Left lobe of liver (tissue), 2 donors: ENCODE measurements at regions not wholly inside any gene's neighbourhood (a gene's known extent, or its start where the extent isn't known, plus 50 kb on each side); places are given as distances from the start of the nearest gene placed in this dataset.
"Not testable (repeated sequence)": the region's sequence is repeated elsewhere in the genome, so short reads cannot be mapped to it uniquely, and the experiment has no call there.

ENCODE experiments used
- ATAC-seq: fragments of 200-7000 bp; cut with Tn5 transposase; one replicate; pipeline ENCODE4 v1.9.1; 2020; ENCODE audit warnings: mild to moderate bottlenecking, moderate library complexity
- DNase-seq: peaks from one replicate; pipeline ENCODE4 v3.0.0-alpha.2; 2020; ENCODE audit warnings: low spot score
- donor health status: DM: no; HTN: no; CAD: no; lungs with moderate emphysema.
- donor health status: DM: no; HTN: yes; CAD: no.

DNA sequence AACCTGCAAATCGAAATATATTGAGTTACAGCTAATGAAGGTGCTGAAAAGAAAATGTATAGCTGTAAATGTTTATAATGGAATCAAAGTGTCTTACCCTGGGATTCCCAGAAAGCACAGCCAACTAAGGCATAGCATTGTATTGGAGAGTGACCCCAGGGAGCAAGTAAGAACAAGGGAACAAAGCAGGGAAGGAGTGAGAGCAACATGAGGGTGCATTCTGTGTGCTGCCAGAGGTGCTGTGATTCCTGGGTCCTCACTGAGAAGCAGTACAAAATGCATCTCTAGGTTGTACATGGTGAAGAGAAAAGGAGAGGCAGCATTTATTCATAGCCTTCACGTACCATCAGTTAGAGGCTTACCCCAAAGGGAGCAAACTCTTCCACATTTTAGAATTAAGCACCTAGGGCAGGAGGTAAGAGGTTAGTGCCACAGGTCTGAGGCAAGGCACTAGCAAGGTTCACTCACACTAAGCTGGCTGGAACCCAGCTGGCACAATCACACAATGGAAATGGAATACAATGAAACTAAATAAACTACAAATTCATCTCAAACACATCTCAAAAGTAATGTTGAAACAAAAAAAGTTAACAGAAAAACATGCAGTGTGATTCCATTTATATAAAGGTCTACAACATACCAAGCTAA lies 151.5 kb upstream of the C2CD4B start:
- DNase-seq: no peak
- ATAC-seq: peak; percentile 48

DNA sequence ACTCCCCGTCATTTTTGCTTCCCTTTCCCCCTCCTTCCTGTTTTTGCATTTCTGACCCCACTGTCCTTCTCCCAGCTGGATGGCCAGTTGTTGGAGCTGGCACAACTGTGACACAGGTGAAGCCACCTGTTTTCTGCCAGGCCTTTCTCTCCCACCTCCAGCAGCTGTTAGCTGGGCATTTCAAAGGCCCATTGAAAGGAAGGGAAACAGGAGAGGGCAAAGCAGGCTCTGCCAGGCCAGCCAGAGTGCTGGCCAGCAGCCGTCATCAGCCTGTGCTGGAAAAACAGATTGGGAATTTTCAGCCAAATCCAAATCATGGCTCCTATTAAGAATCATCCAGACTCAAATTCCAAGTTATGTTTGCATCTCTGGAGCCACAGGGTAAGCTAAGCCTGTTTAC lies 155.2 kb upstream of the C2CD4B start:
- ATAC-seq (no peak), DNase-seq (no peak)

GRCh38 chr15:62323353-62323890 lies 158.3 kb upstream of the C2CD4B start:
- ATAC-seq (no peak), DNase-seq (no peak)

- DNase-seq: no peak
- ATAC-seq: no peak
Observed at GRCh38 chr15:62324382-62324781, 159.3 kb upstream of the C2CD4B start.

GRCh38 chr15:62325597-62325996 lies 160.5 kb upstream of the C2CD4B start:
- no peak for DNase-seq
- no peak for ATAC-seq

DNA sequence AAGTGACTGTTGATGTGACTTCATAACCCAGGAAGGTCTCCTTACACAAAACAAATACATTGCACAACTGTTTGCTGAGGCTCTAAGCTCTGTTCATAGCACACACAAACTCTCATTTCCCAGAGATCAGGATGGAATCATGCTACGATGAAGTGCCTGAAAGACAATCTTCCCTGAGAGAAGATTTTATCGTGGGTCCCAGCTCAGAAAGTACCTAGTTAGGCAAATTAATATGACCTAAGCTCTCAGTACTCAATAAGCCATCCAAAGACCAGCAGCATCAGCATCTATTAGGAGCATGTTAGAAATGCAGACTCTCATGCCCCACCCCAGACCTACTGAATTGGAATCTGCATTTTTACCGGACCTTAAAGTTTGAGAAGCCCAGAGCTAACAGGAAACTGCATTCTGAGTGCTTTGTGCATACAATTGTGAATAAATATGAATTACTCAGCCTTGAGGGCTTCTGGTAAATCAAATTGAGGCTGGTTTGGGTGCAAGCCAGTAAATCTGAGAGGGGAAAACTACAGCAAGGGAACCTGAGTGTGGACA lies 161.5 kb upstream of the C2CD4B start:
- ATAC-seq (no peak), DNase-seq (no peak)

DNA sequence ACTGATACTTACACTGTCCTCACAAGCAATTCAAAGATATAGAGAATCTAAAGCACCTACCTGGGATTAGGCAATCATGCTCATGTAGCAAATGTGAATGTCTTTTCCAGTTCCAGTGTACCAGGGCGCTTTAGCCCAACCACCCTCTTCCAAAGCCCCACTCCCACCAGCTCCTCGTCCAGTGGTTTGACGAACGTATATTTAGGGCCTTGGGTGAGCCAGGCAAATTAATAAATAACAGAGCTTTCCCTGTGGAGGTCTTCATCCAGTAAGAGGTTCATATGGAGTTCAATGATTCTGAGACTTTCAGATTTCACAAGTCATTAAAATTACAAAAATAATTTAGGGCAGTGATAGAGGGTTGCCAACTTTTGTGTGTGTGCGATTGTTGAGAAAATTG lies 162.3 kb upstream of the C2CD4B start:
- ATAC-seq (no peak), DNase-seq (no peak)

DNA sequence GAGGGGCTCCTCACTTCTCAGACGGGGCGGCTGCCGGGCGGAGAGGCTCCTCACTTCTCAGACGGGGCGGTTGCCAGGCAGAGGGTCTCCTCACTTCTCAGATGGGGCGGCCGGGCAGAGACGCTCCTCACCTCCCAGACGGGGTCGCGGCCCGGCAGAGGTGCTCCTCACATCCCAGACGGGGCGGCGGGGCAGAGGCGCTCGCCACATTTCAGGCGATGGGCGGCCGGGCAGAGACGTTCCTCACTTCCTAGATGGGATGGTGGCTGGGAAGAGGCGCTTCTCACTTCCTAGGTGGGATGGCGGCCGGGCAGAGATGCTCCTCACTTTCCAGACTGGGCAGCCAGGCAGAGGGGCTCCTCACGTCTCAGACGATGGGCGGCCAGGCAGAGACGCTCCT lies 167.4 kb upstream of the C2CD4B start:
- not testable (repeated sequence) for ATAC-seq, DNase-seq

- no peak for DNase-seq
- ATAC-seq: no peak
Observed at GRCh38 chr15:62334536-62334935, 169.5 kb upstream of the C2CD4B start.

DNA sequence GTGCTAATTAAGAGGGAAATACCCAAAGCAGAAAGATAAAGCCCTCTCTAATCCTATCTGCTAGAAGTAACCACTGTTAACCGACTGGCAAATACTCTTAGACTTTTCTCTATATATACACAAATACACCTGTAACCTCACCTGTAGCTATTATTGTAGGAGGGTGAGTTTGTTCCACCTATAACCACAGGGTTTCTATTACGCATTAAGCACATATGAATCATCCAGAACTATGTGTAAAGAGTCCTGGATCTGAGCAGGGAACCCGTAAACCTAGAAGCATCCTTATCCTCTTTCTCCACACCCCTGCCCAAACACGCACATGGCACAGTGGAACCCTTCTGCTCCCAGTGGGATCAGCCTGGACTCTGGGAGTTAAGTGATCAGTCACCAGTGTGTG lies 172.8 kb upstream of the C2CD4B start:
- ATAC-seq (no peak), DNase-seq (no peak)

GRCh38 chr15:62338497-62338896 lies 173.4 kb upstream of the C2CD4B start:
- DNase-seq: no peak
- ATAC-seq: no peak

DNA sequence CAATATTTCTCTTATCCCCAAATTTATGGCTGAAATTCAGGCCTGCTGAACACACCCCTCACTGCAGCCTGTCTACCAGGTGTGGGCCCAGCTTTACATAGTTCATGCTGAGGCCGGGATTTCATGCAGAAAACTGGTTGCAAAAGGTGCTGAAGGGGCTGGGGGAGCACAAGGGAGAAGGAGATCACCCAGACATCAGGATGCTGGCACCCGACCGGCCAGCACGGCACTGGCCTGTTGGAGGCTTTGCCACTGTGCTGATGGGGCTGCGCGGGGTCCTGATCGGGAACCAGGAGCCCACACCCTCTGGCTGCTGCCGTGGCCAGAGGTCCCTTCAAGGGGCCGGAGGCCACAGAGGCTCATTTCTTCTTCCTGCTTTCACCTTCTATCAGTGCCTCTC lies 177.9 kb upstream of the C2CD4B start:
- DNase-seq: no peak
- ATAC-seq: no peak

DNA sequence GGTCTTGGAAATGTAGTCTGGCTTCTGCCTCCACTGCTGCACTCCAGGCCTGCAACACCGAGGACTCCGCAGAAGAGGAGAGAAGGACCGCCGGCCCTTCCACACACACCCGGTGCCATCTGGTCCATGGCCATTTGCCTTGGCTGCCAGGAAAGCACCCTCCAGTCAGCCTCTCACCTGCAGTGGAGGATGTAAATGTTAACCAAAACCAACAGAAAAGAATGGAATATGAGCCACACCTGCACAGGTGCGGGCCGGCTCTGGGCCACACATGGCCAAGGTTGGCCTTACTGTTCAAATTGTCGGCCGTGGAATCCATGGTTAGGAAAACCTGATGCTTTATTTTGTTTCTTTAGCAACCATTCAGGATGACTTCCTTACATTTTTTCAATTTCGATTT lies 178.3 kb upstream of the C2CD4B start:
- no peak for ATAC-seq
- no peak for DNase-seq

DNA sequence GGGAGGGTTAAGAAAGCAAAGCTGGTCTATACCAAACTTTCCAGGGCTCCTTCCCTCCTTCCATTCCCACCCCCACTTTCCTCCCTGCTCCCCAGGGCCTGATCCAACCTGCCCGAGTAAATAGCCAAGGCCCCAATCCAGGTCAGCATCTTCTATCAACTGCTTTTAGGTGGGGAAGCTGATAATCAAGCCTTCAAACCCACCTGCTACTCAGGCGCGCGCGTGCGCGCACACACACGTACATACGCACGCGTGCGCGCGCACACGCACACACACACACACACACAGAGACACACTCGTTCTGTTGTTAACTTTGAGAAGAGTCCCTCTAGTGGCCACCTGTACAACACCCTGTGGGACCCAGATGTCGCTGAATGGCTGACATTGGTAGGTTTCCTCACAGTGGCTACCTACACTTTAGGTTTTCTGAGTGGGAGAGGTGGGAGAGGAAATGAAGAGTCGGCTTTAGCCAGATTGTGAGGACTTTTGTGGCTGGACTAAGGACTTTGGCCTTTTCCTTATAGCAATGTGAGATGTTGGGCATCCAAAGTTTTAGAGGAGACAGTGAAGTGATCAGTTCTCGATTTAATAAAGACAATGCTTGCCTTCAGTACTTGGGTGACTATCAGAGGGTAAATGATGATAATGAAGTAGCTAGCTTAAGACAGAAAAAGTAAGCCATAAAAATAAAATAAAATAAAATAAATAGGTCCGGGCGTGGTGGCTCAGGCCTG lies 179.9 kb upstream of the C2CD4B start:
- DNase-seq (peak; percentile 76), ATAC-seq (peak; percentile 100)

- DNase-seq (no peak), ATAC-seq (no peak)
Observed at GRCh38 chr15:62346168-62346567, 181.1 kb upstream of the C2CD4B start.

- no peak for ATAC-seq
- no peak for DNase-seq
Observed at GRCh38 chr15:62348118-62348517, 183.0 kb upstream of the C2CD4B start.

GRCh38 chr15:62348623-62349022 lies 183.5 kb upstream of the C2CD4B start:
- DNase-seq: no peak

GRCh38 chr15:62352817-62353216 lies 187.7 kb upstream of the C2CD4B start:
- no peak for ATAC-seq
- DNase-seq: no peak

More at GRCh38 chr15:62348623-62349022, 183.5 kb upstream of the C2CD4B start:
- ATAC-seq: no peak

DNA sequence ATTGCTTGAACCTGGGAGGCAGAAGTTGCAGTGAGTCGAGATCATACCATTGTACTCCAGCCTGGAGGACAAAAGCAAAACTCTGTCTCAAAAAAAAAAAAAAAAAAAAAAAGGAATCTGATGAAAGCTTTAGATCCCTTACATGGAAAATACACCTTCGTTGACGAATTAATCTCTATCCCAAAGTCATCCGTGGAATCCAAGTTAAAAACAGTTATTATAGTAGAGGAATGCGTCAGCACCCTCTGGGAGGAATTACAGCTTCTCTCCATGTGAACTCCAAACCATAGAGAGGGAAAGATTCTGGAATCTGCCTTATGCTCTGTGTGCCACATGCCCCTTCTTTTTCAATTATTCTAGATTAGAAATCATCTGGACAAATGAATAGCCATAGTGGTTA lies 192.3 kb upstream of the C2CD4B start:
- ATAC-seq: no peak
- no peak for DNase-seq

DNA sequence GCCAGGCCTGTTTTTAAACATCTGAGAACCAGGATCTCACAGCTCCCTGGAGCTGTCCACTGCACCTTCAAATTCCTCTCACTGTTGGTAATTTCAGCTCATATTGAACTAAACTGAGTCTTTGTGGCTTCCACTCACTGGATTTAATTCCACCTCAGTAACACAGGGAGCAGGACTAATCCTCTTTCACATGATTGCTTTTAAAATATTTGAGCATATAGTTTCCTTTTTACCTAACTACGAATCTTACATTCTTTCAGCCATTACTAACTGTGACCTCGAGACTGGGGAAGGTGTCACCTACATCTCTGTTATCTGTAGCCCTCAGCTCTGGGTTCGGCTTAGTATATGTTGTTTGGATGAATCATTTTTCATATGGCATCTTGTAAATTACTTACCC lies 194.3 kb upstream of the C2CD4B start:
- ATAC-seq (no peak), DNase-seq (no peak)

DNA sequence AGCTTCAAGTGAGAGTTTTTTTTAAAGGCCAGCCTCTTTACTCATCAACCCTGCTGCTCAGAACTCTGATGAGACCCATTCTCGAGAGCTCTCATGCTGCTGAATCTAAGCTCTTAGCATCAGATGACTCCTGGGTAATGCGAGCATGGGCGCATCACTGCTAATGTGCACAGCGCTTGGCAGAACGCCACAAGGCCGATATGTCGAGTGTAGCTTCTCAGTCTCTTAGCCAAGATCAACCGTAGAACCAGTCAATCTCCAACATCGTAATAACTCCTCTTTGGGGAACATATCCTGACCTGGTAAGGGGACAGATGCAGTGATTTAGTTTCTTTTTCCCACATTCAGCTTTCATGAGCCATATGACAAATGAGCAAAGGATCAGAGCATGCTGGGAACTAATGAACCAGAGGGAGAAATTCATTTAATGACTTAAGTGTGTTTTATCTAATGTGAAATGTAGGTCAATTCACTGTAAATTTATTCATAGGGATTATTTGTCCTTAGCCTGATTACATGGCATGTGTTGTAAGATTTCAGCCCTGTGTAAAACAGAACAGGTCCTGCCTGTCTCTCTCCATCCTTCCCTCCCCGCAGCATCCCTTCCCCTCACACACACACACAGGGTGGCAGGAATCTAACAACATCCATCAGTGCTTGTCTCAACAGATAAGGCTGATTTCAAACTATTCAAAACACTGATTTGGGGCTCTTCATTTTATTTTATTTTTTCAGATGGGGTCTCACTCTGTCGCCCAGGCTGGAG lies 195.4 kb upstream of the C2CD4B start:
- no peak for ATAC-seq
- no peak for DNase-seq
